Colon (tissue), 2 donors: ENCODE measurements at regions not wholly inside any gene's neighbourhood (a gene's known extent, or its start where the extent isn't known, plus 50 kb on each side); places are given as distances from the start of the nearest gene placed in this dataset.

Experiments
- FAIRE-seq: peaks from 2 replicates; lab custom pipeline; 2012; peaks lifted over from hg19 to GRCh38; lab: Jason Lieb, UNC
- donor health status: control.
- donor health status: control.

DNA sequence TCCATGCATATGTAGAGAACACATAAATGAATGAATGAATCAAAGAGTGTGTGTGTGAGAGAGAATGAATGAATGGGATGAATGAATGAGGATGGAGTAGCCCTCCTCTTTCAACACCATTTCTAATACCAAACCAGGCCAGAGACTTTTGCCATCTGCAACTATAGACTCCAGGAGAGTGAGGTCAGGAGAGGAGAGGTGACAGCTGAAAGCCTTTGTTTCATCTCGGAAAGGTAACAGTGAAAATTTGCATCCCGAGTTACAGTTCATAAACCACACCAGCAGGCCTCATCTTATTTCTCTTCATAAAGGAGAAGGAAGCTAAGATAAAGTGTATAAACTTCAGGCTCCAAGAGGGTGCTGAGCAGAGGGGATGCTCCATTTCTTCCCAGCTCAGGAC lies 255.3 kb upstream of the KLF4 start:
- no peak for FAIRE-seq

DNA sequence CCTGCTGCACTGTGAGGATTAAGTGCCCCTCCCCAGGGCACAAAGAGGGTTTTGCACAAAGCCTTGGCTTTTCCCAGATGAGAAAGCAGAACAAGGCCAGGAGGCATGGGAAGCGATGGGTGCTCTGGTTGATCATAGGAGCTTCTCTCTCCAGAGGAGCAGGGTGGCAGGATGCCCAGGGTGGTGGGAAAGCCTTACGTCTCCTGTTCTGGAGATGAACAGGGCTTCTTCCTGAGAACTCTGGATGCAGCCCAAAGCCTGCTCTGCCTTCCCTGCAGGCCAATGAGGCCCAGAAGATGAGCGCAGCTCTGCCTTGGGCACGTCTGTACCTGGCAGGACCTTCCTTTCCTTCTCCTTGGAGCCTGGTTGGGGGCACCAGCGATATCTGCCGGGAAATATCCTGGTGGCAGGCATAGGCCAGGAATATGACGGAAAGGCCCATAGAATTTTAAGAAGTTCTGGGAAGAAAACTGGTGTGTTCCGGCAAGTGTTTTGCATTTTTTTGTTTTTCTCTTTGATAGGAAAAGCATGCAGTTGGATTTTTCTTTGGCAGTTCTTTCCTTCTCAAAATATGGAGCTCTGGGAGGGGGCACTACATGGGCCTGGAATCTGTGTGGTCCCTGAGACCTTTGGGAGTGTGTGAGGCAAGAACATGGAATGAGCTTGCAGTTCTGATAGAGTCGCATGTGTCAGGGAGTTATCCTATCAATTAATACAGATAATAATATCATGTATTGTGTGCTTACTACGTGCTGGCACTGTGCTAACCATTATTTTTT lies 253.2 kb upstream of the KLF4 start:
- FAIRE-seq, result no peak

DNA sequence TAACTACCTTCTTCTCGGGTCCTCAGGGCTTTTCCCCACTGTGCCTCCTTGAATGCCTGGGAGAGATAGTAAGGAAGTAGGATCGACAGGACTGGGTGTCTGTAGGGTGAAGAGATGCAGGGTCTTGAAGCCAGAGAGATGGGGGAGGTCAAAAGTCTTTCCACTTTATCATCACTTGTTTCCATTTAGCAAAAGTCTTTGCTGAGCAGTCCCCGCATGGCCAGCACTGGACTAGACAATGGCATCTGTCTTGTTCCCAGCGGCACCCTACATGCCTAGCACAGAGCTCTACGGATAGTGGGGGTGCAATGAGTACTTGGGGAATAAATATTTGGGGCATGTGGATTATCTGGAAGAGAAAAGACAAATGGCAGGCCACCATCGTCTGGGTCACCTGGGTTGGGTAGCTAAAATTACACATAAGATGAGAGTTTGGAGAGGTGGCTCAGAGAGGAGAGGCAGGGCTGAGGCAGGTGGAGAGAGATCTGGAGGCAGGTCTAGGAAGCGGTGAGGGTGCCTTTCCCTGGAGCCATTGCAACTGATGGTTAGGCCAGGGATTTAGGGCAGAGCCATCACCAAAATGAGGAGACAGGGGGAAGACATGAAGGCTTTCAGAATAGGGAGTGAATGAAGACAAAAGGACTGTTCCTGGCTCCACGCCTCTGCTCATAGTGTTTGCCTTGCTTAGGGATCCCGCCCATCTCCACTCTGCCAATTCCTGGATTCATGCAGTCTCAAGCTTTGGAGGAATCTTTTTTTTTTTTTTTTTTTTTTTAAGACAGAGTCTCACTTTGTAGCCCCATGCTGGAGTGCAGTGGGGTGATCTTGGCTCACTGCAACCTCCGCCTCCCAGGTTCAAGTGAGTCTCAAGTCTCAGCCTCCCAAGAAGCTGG lies 250.8 kb upstream of the KLF4 start:
- FAIRE-seq, result no peak

DNA sequence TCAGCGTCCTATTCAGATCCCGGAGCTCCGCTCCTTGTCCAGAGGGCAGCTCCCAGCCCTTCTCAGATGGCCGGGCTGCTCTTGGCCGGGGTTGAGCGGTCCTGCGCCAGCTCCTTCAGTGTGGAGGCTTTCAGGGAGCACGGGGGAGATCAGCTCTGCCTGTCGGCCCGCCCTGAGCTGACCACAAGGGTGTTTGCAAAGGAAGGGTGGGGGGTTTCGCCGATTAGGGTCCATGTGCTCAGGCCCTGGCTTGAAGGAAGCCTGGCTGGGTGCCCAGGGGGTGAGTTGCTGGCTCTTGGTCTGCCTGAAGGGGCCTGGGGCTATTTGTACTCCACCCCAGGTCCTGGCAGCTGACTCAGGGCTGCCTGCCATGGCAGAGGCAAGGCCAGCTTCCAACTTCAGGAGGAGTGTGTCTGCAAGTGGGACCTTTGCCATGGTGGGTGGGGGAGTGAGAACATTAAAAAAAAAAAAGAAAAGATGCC lies 250.1 kb upstream of the KLF4 start:
- FAIRE-seq, result no peak

DNA sequence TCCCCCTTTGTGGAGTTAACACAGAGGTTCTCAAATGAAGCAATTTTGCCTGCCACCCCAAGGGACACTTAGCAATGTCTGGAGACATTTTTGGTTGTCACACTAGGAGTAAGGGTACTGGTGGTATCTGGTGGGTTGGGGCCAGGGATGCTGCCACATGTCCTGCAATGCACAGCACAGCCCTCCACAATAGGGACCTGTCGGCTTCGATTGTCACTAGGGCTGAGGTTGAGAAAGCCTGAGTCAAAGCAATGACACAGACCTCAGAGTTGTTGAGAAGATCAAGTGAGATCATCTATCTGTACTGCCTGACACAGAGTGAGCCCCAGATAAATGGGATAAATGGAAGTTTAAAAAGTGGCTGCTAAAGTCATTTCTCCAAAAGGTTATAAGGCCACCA lies 249.2 kb upstream of the KLF4 start:
- FAIRE-seq, result no peak

DNA sequence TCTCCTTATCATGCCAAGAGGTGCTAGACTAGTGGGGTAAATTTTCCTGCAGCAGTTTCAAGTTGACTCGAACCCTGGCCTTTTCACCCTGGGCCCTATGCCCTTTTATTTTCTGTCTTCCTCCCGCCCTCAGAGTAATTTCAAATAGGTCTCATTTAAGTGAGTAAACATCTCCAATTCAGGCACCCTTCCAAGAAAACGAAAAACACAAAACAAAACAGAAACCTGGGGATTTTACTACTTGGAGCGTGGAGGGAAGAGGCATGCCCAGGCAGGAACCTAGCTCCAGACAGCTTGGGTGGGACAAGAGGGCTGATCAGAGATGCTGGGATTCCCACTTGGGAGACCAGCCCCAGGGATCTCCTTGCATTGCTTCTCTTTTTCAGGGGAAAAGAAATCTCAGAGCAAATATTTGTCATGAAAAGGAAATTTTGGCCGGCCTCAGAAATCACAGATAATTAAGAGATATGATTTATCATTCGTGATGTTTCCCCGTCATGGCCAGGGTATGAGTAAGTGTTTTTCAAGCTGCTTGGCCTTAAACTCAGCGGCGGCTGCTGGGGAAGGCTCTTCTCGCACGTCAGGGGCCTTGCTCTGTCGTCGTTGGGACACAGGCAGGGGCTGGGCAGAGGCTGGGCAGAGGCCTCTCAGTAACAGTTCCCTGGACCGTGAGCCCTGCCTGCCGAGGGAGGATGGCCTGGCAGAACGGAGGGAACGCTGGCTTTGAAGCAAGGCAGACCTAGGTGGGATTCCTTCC lies 248.6 kb upstream of the KLF4 start:
- FAIRE-seq, result no peak

DNA sequence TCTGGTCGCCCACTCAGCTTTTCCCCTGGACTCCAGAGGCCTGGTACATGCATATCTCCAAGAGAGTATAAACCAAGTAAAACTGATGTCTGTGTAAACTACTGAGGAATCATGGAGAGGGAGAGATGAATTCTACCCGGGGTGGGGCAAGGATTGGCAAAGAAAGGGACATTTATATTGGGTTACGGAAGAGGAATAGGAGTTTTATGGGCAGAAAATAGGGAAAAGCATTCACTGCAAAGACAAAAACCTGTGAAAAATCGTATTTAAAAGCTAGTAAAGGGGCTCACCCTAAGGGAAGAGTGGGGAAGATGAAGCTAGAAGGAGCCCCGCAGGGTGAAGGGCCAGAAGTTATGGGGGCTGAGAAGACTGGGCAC lies 248.0 kb upstream of the KLF4 start:
- no peak for FAIRE-seq

DNA sequence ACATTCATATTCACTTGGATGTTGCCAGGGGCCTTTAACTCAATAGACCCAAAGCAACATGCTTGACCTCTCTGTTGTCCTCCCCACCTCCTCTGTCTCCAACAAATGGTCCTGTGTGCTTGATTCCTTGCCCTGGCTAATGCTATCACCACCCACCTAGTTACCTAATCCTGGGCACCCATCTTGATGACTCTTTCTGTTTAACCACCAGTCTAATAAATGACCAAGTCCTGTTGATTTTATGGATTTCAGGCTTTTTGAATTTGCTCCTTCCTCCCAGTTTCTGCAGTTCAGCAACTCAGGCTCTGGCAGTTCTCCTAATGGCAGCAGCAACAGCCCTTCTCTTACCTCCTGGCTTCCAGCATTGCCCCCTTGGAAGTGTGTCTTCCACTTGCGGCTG lies 246.3 kb upstream of the KLF4 start:
- no peak for FAIRE-seq

DNA sequence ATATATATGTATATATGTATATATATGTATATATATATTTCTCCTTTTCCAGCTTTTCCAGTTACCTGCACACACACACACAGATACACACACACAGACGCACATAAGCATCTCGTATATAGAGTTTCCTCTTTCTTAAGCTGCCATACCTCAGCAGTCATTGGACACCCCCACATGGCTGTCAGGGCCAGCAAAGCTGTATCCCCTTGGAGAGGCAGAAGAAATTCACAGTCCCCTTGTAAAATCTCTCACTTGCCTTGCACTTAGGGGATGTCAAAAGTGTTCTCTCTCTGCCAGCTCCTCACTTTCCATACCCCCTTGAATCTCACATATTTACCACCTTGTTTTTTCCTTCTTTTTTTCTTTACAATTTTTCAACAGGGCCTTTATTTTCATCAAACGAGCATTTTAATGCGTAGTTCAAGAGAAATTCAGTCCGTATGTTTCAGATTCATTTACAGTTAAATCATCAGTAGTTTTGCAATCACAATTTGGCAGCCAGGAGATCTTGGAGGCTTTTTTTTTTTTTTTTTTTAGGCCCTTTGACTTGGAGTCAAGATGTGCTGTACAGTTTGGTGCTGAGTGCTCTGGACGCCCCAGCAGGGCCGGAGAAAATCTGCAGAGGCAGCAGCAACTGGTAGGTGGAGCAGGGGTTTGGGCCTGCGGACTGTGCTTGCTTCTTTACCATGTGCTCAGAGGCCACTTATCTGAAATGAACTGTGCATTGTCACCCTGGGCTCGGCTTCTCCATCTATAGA lies 244.9 kb upstream of the KLF4 start:
- no peak for FAIRE-seq

DNA sequence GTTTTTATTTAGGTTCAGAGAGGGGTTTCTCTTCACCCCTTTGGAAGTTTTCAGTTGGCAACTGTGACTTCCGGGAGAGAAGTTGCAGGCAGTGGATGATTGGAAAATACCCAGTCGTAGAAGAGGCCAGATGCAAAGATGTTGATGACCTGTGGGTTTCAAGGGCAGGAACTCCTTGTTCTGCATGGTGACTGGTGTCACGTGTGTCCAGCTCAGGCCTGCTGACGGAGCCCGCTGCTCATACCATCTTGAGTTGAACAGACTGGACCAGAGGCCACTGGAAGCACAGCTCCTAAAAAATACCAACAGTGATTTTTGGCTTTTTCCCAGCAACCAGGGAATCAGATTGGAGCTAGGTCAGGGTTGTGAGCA lies 243.9 kb upstream of the KLF4 start:
- no peak for FAIRE-seq

DNA sequence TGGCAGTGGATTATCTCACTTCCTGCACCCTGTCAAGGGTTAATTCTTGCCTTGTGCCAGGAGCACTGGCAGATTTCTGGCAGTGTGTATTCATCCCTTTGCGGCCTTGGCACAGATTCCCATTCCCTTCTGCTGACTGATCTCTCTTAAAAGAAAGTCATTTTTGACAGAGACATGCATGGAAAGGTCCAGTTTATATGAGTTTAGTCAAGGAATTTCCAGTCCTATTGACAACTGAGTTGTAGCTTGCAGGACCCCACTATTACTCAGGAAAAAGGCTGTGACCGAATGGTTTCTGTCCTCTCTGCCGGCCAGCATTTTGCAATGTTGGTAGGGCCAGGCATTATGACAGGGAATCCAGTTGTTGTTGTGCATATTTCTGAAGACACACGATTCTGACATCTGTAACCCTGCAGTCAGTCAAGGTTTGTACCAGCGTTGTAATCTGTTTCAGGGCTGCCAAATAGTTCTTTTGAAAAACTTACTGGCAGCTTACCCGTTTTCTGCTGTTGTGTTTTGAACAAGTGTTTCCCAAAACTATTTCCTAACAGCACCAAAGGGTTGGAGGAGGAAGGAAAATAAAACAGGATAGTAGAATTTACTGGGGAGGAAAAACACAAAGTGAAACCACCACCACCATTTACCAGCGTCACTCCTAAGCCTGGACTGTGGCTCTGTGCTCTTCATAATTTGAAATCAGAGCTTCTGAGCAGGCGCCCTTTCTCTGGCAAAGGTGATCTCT lies 243.4 kb upstream of the KLF4 start:
- FAIRE-seq, result no peak

DNA sequence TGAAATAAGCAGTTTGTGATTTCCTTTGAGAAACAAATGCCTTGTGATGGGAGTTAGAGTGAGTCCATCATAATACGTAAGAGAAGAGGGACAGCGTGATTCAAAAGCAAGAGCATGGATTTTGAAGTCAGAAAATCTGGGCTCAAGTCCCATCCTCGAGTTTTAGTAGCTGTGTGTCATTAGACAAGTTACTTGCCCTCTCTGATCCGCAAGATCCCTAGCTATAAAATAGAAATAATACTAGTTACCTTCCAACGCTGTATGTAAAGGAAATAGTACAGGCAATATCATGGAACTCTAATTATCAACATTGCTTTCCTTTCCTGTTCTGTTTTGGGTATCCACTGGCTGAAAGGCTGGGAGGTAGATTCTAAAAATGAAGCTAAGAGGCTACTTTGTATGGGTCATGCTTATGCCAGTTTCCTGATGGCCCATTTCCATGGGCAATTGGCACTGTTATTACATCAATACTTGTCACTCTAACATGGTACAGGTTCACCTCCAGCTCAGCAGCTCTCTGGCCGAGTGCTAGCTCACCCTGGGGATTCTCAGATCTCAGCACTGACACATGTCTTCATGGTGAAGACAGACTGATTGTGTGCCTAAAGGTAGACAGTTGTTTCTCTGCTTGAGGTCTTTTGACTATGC lies 241.7 kb upstream of the KLF4 start:
- no peak for FAIRE-seq

DNA sequence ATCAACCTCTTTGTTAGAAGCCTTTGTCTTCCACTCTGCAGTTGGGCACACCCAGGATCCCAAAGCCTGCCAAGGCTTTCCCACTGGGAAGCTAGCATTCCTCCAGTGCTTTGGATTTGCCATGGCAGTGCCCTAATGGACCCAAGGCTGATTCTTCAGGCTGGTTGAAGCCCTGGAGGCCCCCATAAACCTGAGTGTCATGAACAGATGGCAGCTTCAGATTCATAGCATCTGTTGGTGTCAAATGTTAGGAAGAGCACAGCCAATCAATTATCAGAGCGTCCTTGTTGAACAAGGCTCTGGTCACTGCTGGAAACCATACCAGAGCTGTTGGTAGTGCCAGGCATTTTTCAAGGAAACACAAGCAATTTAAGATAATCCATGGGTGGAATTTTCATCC lies 241.1 kb upstream of the KLF4 start:
- no peak for FAIRE-seq

DNA sequence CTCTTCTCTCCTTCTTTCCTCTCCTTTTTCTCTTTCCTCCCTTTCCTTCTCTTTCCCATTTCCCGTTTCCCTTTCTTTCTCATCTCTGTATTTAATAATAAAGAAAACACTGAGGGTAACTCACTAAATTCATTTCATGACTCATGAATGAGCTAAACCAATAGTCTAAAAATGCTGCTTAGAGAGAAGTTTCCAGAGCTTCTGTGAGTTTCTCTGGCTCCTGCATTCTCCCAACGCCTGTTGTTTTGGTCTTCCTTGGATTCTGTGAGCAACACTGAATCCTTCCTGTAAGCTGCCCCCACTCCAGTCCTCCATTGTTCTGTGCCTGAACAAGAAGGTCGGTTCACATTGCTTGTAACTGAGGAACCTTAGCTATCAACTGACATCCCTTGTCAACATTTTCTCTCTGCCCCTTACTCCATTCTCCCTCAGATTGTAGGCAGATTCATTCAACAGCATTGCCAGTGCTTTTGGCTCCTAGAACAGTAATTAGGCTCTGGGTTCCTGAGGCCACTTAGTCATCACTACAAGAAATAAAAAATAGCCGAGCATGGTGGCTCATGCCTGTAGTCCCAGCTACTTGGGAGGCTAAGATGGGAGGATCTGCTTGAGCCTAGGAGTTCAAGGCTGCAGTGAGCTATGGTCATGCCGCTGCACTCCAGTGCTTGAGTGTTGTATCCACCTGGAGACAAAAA lies 237.7 kb upstream of the KLF4 start:
- FAIRE-seq, result no peak

DNA sequence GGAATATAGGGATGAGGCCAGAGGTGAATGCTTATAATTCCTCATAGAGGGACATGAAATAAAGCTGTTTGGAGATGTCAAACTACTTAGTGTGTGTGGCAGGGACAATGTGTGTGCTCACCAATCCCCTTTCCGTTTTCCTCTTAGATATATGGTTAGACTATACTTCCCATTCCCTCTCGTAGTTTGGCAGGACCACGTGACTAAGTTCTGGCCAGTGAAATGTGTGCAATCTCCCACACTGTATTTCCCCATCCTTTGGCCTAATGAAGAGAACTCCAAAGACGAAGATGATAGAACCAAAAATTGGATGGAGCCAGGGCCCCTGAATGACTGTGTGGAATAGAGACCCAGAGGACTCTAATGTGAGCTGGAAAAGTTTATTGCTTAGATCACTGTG lies 233.4 kb upstream of the KLF4 start:
- FAIRE-seq, result no peak

DNA sequence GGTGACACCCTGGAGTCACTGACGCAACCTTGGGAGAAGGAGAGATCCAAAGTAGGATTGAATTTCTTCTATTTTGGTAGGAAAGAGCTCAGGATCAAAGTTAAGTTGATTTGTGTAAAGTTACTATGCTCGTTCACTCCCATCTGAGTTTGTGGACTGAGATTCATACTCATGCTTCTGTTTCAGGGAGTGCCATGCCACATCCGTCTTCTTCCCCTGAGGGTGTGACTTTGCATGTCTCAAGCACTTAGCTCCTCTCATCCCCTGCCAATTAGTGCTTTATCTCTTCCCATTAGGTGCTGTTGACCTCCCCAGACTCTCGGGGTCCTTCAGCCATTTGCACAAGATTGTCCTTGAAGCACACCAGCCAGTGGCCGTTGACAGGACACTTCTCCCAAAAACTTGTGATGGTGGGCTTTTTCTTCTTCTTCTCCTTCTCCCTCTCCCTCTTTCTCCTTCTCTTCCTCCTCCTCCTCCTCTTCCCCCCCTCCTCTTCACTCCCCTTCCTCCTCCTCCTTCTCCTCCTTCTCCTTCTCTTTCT lies 232.2 kb upstream of the KLF4 start:
- no peak for FAIRE-seq

DNA sequence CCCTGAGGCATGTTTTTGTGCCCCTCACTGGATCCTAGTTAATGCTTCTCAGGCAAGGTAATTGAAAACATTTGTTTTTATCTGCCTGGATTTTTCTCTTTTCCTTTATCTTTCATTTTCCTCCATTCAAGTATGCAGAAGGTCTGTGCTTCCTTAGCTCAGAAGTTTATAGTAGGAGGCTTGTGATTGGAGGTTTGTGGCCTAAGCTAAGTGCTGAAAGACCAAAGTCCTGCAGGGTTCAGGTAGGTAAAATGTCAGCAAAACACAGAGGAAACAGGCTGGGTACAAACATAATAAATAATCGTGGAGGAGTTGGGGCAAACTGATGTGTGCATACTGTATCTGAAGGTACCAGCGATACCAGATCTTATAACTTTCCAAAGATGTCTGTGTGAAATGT lies 230.9 kb upstream of the KLF4 start:
- FAIRE-seq, result peak; percentile 38

DNA sequence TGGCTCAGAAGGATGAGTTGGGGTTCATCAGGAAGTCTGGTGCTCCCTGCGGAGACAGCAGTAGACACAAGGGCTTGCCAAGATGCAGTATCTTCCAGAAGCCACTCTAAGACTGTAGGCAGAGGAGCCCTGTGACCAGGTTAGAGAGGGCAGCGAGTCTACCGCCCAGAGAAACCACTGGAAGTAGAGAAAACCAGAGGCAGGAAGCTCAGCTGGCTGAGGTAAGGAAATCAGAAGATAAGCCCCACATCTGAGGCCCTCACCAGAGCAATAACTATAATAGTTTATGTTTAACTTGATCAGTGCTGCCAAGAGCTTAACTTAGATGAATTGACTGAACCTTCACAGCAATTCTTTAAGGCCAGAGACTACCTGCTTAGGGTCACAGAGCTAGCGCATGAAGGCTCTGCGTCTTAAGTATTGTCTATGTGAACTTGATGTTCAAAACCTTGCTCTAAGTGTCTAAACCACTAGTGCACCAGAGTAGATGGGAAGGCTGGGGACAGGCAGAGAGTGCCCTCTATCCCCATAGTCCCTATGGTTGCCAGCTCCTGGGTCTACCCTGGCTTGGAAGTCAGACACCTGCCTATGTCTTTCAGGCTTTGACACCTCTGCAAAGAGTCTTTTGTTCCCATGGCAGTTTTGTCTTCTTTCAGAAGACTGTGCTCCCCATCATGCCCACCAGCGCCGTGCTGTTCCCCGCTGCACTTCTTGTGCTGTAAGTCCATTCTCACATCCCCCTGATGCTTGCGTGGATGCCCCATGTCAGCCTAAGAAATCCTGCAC lies 228.2 kb upstream of the KLF4 start:
- no peak for FAIRE-seq

DNA sequence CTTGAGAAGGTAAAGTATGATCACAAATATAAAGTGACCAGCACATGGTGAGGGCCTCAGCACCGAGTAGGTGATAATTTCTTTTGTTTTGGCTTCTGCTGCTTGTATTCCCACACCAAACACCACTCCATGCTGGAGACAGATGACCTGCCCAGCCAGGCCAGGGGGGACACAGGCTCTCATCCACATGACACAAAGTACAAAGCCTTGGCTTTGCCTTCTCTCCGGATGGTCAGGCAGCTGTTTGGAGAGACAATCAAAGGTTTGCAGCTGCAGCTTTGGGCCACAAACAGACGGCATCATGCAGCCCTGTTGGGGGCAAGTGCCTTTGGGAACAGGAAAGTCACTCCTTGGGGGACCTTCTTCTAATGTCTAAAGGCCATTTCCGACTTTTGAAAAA lies 226.2 kb upstream of the KLF4 start:
- FAIRE-seq, result no peak
